Trophoblast cell (in vitro differentiated cells and primary cell): ENCODE measurements at regions not wholly inside any gene's neighbourhood (a gene's known extent, or its start where the extent isn't known, plus 50 kb on each side); places are given as distances from the start of the nearest gene placed in this dataset.

Experiments
- DNase-seq, 2 donors: peaks; one replicate each; pipeline ENCODE4 v3.0.0-alpha.2; 2016
- H2AFZ ChIP-seq: 2 replicates; pipeline ENCODE4 v1.6.1; 2013; ENCODE audit warnings: low read length, moderate library complexity, mild to moderate bottlenecking; ENCODE audit not compliant: insufficient read depth, poor library complexity
- H2AK5ac ChIP-seq: 2 replicates; pipeline ENCODE4 v1.6.1; 2013; ENCODE audit warnings: mild to moderate bottlenecking, low read length
- H2BK120ac ChIP-seq: 2 replicates; pipeline ENCODE4 v1.6.1; 2013; ENCODE audit warnings: low read length, mild to moderate bottlenecking, moderate library complexity; ENCODE audit not compliant: insufficient read depth, poor library complexity
- H2BK12ac ChIP-seq: 2 replicates; pipeline ENCODE4 v1.6.1; 2013; ENCODE audit warnings: mild to moderate bottlenecking, low read length, moderate library complexity
- H2BK5ac ChIP-seq: 2 replicates; pipeline ENCODE4 v1.6.1; 2013; ENCODE audit warnings: low read length, low read depth, moderate library complexity, mild to moderate bottlenecking; ENCODE audit not compliant: poor library complexity
- H3K14ac ChIP-seq: 2 replicates; pipeline ENCODE4 v1.6.1; 2013; ENCODE audit warnings: mild to moderate bottlenecking, low read length
- H3K18ac ChIP-seq: 2 replicates; pipeline ENCODE4 v1.6.1; 2013; ENCODE audit warnings: mild to moderate bottlenecking, low read length
- H3K23ac ChIP-seq: 2 replicates; pipeline ENCODE4 v1.6.1; 2013; ENCODE audit warnings: low read length
- H3K27ac ChIP-seq: 2 replicates; pipeline ENCODE4 v1.5.1; 2013; ENCODE audit warnings: low read depth, mild to moderate bottlenecking, inconsistent platforms, low read length, moderate library complexity
- H3K27me3 ChIP-seq: 2 replicates; pipeline ENCODE4 v1.6.1; 2013; ENCODE audit warnings: inconsistent platforms, mild to moderate bottlenecking, low read length, moderate library complexity; ENCODE audit not compliant: insufficient read depth
- H3K36me3 ChIP-seq, 2 experiments: 1 replicate in 1 of 2; 2 replicates in 1 of 2; pipeline ENCODE4 v1.6.1; 2013; ENCODE audit warnings: low read length in 2 of 2, mild to moderate bottlenecking in 2 of 2, moderate library complexity in 1 of 2; ENCODE audit not compliant: insufficient read depth in 2 of 2, control insufficient read depth in 1 of 2
- H3K4ac ChIP-seq: 2 replicates; pipeline ENCODE4 v1.6.1; 2013; ENCODE audit warnings: low read depth, mild to moderate bottlenecking, low read length, moderate library complexity
- H3K4me1 ChIP-seq, 2 experiments: 1 replicate in 1 of 2; 2 replicates in 1 of 2; pipeline ENCODE4 v1.6.1; 2013; ENCODE audit warnings: low read length in 2 of 2, mild to moderate bottlenecking in 2 of 2, moderate library complexity in 1 of 2; ENCODE audit not compliant: insufficient read depth in 2 of 2, control insufficient read depth in 1 of 2
- H3K4me2 ChIP-seq: 2 replicates; pipeline ENCODE4 v1.6.1; 2013; ENCODE audit warnings: inconsistent platforms, mild to moderate bottlenecking, low read length, moderate library complexity
- H3K4me3 ChIP-seq: 2 replicates; pipeline ENCODE4 v1.5.1; 2013; ENCODE audit warnings: mild to moderate bottlenecking, low read depth, low read length, inconsistent platforms
- H3K79me1 ChIP-seq: one replicate; pipeline ENCODE4 v1.6.1; 2013; ENCODE audit warnings: low read length
- H3K79me2 ChIP-seq: 2 replicates; pipeline ENCODE4 v1.6.1; 2013; ENCODE audit warnings: low read length, mild to moderate bottlenecking; ENCODE audit not compliant: control insufficient read depth, insufficient read depth, poor library complexity
- H3K9ac ChIP-seq: 2 replicates; pipeline ENCODE4 v1.6.1; 2013; ENCODE audit warnings: mild to moderate bottlenecking, low read length
- H3K9me3 ChIP-seq: 2 replicates; pipeline ENCODE4 v1.6.1; 2013; ENCODE audit warnings: low read depth, mild to moderate bottlenecking, control low read depth, inconsistent platforms, low read length; ENCODE audit not compliant: insufficient read depth
- H4K12ac ChIP-seq: 2 replicates; pipeline ENCODE4 v1.6.1; 2013; ENCODE audit warnings: low read depth, mild to moderate bottlenecking, low read length, moderate library complexity
- H4K8ac ChIP-seq: 2 replicates; pipeline ENCODE4 v1.6.1; 2013; ENCODE audit warnings: low read depth, mild to moderate bottlenecking, low read length, moderate library complexity
- H4K91ac ChIP-seq: one replicate; pipeline ENCODE4 v1.6.1; 2013; ENCODE audit warnings: low read depth, mild to moderate bottlenecking, low read length, moderate library complexity
- WGBS: extraction: QIAGEN DNeasy Blood & Tissue Kit; methylation state at CpG from one replicate; pipeline ENCODE4 v1.1.7; 2013; ENCODE audit warnings: missing lambda C conversion rate; ENCODE audit not compliant: insufficient read length, insufficient coverage; ENCODE audit errors: extremely low coverage; 5-methylcytosine and 5-hydroxymethylcytosine counted together

DNA sequence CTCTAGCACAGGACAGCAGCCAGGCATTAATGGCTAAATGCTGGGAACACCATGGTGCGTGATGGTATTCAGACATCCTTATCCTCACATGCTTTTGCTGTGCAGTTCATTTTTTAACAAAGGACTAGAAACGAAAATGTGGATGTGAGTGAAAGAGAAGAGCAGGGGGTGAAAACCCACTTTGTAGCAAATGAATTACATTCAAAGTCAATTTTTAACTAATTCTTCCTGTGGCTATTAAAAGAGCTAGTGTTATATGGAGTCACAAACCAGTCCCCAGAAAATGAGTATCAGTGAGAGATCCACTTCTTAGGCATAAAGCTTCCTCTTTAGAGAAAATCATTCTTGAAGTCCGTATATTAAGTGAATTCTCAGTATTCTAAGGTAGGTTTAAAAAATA lies 592.0 kb upstream of the LMO3 start:
- Histone ChIP-seq H3K18ac (no peak overlapping the region), H3K36me3 (no peaks in the 10 kb centered on the region), H3K79me1 (no peaks in the 10 kb centered on the region), H3K79me2 (no peaks in the 10 kb centered on the region), H3K4me1 (no peaks in the 10 kb centered on the region), H3K9me3 (no peaks in the 10 kb centered on the region), H3K4me2 (no peak overlapping the region), H4K91ac (no peak overlapping the region), H2AK5ac (no peak overlapping the region), H4K8ac (no peak overlapping the region), H3K27ac (no peak overlapping the region), H3K14ac (no peak overlapping the region), H3K23ac (peak overlapping the region; percentile 17), H2AFZ (no peak overlapping the region), H3K4me3 (no peak overlapping the region), H3K27me3 (no peaks in the 10 kb centered on the region), H2BK12ac (no peak overlapping the region), H3K9ac (no peak overlapping the region), H3K4ac (no peak overlapping the region), H4K12ac (no peak overlapping the region), H2BK120ac (no peak overlapping the region), H2BK5ac (no peak overlapping the region)
- no CpG with 5 or more reads among the region's 3 CpGs for WGBS
- DNase-seq: no peak

DNA sequence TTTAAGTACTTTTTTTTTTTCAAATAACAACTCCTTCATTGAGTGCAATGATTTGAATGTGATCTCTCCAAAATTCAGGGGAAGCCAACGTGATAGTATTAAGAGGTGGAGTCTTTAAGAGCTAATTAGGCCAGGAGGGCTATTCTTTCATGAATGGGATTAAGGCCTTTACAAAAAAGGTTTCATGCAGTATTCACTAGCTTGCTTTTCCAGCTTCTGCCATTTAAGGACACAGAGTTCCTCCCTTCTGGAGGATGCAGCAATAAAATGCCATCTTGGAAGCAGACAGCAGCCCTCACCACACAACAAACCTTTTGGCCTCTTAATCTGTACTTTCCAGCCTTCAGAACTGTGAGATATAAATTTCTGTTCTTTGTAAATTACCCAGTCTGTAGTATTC lies 586.8 kb upstream of the LMO3 start:
- Histone ChIP-seq H3K9me3 (no peaks in the 10 kb centered on the region), H2AK5ac (no peak overlapping the region), H3K27ac (no peak overlapping the region), H4K12ac (no peak overlapping the region), H3K4ac (no peak overlapping the region), H4K91ac (no peak overlapping the region), H3K4me3 (no peak overlapping the region), H3K79me1 (no peaks in the 10 kb centered on the region), H2BK12ac (no peak overlapping the region), H3K4me1 (no peaks in the 10 kb centered on the region), H3K4me2 (no peak overlapping the region), H2BK5ac (no peak overlapping the region), H2BK120ac (no peak overlapping the region), H3K9ac (no peak overlapping the region), H3K79me2 (no peaks in the 10 kb centered on the region), H4K8ac (no peak overlapping the region), H3K14ac (no peak overlapping the region), H3K23ac (no peak overlapping the region), H3K18ac (no peak overlapping the region), H2AFZ (no peak overlapping the region), H3K36me3 (no peaks in the 10 kb centered on the region), H3K27me3 (no peaks in the 10 kb centered on the region)
- no CpG with 5 or more reads among the region's 1 CpG for WGBS
- DNase-seq: no peak

DNA sequence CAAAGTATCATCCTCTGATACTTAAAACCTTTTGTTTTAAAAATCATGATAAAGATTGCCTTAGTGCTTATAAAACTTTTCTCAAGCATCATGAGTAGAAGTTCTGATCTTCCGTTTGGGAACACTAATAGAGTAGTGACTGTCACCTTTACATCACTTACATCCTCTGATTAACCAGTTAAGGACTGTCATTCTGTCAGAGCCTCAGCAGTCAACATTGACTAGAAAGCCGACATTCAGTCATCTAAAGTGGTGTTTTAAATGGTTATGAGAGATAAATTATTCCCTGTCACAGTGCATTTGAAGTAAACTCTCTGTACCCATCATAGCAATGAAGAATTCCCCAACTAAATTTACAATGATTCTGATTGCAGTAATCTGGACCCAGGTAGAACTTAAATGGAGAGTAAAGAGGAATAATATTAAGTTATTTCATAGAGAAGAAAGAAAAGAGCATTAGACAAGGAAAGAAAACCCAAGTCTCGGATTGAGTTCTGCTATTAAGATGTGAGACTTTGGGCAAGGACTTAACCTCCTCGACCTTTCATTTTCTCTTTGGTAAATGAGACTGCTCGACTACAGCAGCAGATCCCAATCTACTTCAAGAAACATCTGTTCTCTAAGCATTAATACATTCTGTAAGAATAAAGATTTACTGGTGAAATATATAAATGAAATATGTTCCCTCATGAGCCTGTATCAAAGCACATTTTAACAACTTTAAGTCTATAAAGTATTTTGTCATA lies 563.9 kb upstream of the LMO3 start:
- WGBS: no CpG with 5 or more reads among the region's 5 CpGs
- Histone ChIP-seq H2AFZ (no peak overlapping the region), H3K4me3 (no peak overlapping the region), H2BK5ac (no peak overlapping the region), H4K12ac (no peak overlapping the region), H4K8ac (no peak overlapping the region), H3K23ac (no peak overlapping the region), H3K9ac (no peak overlapping the region), H2BK12ac (no peak overlapping the region), H3K9me3 (no peaks in the 10 kb centered on the region), H3K79me1 (no peaks in the 10 kb centered on the region), H3K36me3 (no peaks in the 10 kb centered on the region), H3K18ac (no peak overlapping the region), H3K79me2 (no peaks in the 10 kb centered on the region), H4K91ac (no peak overlapping the region), H3K14ac (no peak overlapping the region), H3K27ac (no peak overlapping the region), H2BK120ac (no peak overlapping the region), H3K4me1 (no peaks in the 10 kb centered on the region), H3K4me2 (no peak overlapping the region), H3K27me3 (no peaks in the 10 kb centered on the region), H2AK5ac (no peak overlapping the region), H3K4ac (no peak overlapping the region)
- DNase-seq: no peak

DNA sequence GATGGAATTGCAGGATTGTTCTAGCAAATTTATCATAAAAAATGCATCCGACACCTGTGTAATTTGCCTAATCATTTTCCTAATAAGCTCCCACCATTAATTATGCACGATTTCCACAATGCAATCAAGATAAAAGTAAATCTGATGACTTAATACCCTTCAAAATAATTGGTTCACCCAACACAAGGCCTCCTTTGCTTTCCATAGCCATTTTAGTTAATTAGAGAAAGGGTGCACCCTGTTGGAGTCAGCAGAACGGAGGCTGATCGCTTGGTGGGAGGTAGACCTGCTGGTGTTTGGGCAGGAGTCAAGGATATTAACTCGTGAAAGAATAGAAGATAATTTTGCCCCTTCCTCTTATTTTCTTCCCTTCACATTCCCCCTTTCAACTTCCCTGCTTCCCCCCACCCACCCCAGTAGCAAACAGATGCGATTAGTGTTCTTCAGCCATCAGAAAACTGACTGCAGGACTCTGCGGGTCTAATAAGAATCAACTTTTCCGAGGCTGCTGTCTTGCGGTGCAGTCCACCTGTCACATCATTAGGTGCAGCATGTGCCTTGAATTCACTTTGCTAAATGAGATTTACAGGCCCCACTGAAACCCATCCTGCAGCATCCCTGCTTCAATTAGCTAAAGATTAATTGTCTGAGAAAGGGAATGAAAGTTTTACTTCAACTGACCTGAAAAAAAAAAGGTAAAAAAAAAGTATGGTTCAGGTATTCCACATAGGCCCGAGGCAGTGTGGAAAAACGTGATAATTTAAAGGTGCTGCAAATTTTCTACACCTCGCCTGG lies 553.7 kb upstream of the LMO3 start:
- no peak overlapping the region for H4K8ac ChIP-seq
- H3K79me1 ChIP-seq: no peaks in the 10 kb centered on the region
- no CpG with 5 or more reads among the region's 12 CpGs for WGBS
- no peak overlapping the region for H3K18ac ChIP-seq
- H3K36me3 ChIP-seq: no peaks in the 10 kb centered on the region
- no peak overlapping the region for H3K9ac ChIP-seq
- H3K23ac ChIP-seq: no peak overlapping the region
- DNase-seq: no peak
- no peak overlapping the region for H3K14ac ChIP-seq
- no peak overlapping the region for H3K4ac ChIP-seq
- no peak overlapping the region for H2BK5ac ChIP-seq
- H3K27me3 ChIP-seq: no peaks in the 10 kb centered on the region
- H4K91ac ChIP-seq: no peak overlapping the region
- no peak overlapping the region for H3K4me3 ChIP-seq
- no peaks in the 10 kb centered on the region for H3K9me3 ChIP-seq
- H4K12ac ChIP-seq: no peak overlapping the region
- H2AFZ ChIP-seq: no peak overlapping the region
- H2BK120ac ChIP-seq: no peak overlapping the region
- H3K4me1 ChIP-seq: no peaks in the 10 kb centered on the region
- no peak overlapping the region for H2BK12ac ChIP-seq
- no peak overlapping the region for H2AK5ac ChIP-seq
- no peak overlapping the region for H3K4me2 ChIP-seq
- H3K79me2 ChIP-seq: no peaks in the 10 kb centered on the region
- no peak overlapping the region for H3K27ac ChIP-seq
